GM13977 (cell line): ENCODE measurements at regions not wholly inside any gene's neighbourhood (a gene's known extent, or its start where the extent isn't known, plus 50 kb on each side); places are given as distances from the start of the nearest gene placed in this dataset.
"Not testable (repeated sequence)": the region's sequence is repeated elsewhere in the genome, so short reads cannot be mapped to it uniquely, and the experiment has no call there.

Experiments
- DNase-seq: peaks from one replicate; pipeline ENCODE4 v3.0.0; 2012; ENCODE audit warnings: low spot score
- in situ Hi-C: fragments of 300-500 bp; cut with MboI; formaldehyde crosslinking; loops from one replicate; pipeline ENCODE4 v1.12.0; 2022; ENCODE audit warnings: low sequenced_read_pairs, low pct_unique_long_range_greater_than_20kb, mixed read lengths, inconsistent platforms; ENCODE audit not compliant: unreplicated experiment
- TF ChIP-seq, protein P1 (sequence below): IDR thresholded peaks from 2 replicates; pipeline ENCODE4 v1.5.1; 2012; ENCODE audit warnings: mild to moderate bottlenecking, control low read depth; ENCODE audit not compliant: insufficient read depth; ENCODE audit errors: extremely low read depth, missing control alignments

DNA sequence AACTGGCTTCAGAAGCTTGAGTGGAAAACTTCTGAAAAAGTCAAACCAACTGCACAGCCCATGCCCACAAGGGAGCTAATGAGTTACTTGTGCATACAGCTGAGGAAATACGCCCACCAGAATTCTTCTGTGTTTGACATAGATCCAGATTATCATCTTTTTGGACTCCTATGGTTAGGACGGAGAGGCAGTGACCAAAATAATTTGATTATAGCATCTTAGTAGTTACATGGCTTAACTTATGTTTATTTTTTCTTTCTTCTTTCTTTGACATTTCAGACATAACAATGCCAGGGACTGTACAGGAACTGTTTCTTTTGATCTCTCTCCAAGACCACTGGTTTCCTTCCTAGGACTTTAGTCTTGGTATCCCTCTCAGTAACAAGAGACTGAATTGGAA is 246.1 kb upstream of the RASGRP1 start:
- in situ Hi-C loops, result no loop called here
- DNase-seq, result no peak
- TF ChIP-seq, protein P1, sequence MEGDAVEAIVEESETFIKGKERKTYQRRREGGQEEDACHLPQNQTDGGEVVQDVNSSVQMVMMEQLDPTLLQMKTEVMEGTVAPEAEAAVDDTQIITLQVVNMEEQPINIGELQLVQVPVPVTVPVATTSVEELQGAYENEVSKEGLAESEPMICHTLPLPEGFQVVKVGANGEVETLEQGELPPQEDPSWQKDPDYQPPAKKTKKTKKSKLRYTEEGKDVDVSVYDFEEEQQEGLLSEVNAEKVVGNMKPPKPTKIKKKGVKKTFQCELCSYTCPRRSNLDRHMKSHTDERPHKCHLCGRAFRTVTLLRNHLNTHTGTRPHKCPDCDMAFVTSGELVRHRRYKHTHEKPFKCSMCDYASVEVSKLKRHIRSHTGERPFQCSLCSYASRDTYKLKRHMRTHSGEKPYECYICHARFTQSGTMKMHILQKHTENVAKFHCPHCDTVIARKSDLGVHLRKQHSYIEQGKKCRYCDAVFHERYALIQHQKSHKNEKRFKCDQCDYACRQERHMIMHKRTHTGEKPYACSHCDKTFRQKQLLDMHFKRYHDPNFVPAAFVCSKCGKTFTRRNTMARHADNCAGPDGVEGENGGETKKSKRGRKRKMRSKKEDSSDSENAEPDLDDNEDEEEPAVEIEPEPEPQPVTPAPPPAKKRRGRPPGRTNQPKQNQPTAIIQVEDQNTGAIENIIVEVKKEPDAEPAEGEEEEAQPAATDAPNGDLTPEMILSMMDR, result no peak

DNA sequence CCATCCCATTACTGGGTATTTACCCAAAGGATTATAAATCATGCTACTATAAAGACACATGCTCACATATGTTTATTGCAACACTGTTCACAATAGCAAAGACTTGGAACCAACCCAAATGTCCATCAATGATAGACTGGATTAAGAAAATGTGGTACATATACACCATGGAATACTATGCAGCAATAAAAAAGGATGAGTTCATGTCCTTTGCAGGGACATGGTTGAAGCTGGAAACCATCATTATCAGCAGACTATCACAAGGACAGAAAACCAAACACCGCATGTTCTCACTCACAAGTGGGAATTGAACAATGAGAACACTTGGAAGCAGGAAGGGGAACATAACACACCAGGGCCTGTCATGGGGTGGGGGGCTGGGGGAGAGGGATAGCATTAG is 249.6 kb upstream of the RASGRP1 start:
- not testable (repeated sequence) for DNase-seq

DNA sequence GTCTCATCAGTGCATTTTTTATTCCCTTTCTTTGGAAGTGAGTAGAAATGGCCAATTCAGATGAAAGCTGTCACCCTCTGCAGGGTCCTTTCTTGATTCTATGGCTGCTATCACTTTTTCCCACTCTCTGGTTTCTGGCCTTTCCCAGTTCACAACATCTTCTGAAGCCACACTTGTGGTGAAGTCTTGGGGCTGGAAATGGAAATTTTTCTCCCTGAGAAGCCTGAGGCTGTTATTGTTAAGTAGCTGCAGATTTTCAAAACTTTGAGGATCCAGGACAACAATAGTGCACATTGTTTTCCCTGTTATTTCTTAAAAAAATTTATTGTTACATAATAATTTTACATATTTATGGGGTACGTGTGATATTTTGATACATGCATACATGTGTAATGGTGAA is 250.3 kb upstream of the RASGRP1 start:
- TF ChIP-seq, protein P1, result no peak
- in situ Hi-C loops, result no loop called here
- DNase-seq, result no peak

More for the DNA sequence above, 249.6 kb upstream of the RASGRP1 start:
- in situ Hi-C loops, result not testable (repeated sequence)

DNA sequence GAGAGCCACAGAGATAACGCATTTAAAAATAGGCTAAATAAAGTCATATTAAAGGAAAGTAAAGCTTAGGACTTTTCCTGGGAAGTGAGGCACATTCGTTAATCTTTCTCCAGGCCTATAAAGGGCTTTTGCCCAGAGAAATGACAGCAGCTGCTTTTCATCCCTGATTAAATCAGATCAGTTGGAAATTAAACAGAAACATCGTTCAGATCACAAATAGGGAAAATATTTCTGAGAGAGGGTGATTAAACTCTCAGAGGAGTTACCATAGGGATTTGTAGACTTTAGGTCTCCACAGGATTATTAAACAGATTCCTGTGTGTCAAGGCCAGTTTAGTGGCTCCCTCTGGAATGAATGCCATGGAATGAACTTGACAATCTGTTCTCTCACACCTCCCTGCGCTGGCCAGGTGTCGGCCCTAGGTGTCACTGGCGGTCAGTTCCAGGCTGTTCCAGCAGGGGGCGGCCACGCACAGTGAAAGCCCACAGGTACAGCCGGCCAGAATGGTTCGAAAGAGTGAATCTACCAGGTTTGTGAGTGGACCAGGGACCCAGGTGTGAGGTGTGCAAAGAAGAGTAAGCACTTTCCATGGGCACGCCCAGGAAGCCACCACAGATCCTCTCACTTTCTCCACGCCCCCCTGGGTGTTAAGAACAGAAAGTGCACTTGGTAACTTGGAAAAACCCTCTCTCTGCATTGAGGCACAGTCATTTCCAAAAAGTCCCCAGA is 253.0 kb upstream of the RASGRP1 start:
- in situ Hi-C loops, result no loop called here

DNA sequence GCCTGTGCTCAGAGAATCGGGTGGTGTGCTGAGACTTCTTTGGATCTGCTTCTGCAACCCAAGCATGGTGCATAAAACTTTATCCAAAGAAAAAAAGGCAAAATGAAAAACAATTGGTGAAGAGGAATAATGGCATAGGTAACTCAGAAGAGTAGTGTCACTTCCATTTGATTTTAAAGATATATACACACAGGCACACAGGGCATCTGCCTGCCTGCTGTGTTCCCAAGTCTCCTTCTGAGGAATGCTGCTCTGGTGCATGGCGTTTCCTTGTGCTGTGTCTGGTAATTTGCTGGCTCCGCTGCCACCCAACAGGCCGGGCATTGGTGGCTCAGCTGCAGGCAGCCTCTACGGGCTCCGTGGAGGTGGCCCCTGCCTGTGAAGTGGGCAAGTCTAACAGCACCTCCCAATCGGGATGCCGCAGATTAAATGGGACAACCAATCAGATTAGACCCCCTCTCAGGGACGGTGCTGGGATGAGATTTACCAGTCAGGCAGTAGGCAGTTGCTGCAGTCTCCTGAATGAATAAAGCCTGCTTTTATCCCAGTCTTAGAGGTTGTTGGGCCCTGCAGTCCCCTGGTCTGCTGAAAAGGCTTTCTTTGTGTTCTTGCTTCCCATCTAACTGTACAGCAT is 253.7 kb upstream of the RASGRP1 start:
- no peak for DNase-seq
- TF ChIP-seq, protein P1, result no peak
- in situ Hi-C loops, result no loop called here

More for the DNA sequence above, 253.0 kb upstream of the RASGRP1 start:
- peak; percentile 72 for DNase-seq
- TF ChIP-seq, protein P1, result peak; percentile 100

DNA sequence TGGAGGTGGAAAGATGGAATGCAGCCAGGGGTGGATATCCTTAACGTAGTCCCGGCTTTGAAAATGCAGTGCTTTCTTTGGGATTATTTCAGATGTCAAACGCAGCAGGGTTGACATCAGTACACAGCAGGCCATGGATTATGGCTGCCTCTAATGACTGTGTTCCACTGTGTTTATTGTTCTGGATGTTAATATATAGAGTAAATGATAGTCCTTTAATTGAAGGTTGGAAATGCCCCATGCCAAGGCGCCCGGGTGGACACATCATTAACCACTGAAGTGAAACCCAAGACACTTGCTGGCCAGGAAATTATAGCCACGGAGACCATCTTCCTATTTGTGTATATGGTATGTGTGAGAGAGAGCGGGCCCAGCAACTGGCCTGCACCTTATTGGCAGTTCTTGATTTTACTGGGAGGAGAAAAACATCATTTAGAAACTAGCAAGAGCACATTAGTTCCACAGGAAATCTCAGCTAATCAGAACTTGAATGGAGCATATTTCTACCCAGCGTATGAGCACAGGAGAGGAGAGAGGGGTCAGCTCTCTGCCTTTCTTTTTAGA is 254.9 kb upstream of the RASGRP1 start:
- TF ChIP-seq, protein P1, result no peak
- no peak for DNase-seq
- in situ Hi-C loops, result no loop called here

DNA sequence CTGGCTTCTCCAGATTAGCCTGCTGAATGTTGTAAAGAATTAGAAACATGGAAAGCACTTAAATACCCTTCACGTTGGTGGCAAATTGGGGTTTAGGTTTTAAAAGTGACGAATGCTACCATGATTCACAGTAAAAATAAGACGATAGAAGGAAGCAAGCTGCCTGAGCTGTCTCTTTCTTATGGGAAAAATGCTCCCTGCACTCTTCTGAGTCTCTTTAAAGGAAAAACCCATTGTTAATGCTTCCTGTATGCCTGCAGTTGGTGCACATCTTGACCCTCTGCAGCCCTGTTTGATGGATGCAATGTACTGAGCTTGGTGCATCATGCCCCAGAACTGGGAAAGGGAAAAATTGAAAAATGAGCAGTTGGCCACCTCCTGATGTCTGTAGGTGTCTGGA is 258.6 kb upstream of the RASGRP1 start:
- TF ChIP-seq, protein P1, result no peak
- in situ Hi-C loops, result no loop called here
- DNase-seq, result no peak
